Stimulated activated CD4-positive, alpha-beta T cell treated with anti-CD3 and anti-CD28 coated beads, Interleukin-15, amount 100 ng/mL, for 1 hour (primary cell): ENCODE measurements at regions not wholly inside any gene's neighbourhood (a gene's known extent, or its start where the extent isn't known, plus 50 kb on each side); places are given as distances from the start of the nearest gene placed in this dataset.
"Not testable (repeated sequence)": the region's sequence is repeated elsewhere in the genome, so short reads cannot be mapped to it uniquely, and the experiment has no call there.

ENCODE experiments used
- DNase-seq, 2 donors: peaks; one replicate each; pipeline ENCODE4 v3.0.0-alpha.2; 2020; ENCODE audit warnings: low read depth in 1 of 2, low spot score in 1 of 2

DNA sequence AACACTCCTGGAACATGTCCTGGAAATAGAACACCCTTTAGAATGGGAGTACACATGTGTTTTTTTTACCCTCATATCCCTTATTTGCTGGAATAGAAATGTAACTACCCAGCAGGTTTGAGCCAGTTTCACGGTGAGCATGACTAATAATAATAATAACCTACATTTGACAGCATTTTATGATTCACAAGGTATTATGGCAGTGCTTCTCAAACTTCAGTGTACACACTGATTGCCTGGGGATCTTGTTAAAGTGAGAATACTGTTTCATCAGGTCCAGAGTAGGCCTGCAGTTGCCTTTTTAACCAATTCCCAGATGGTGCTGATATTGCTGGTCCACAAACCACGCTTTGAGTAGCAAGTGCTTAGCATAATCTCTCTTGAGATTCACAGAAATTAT, 63.9 kb downstream of the NFKBIZ start:
- DNase-seq: no peak

DNA sequence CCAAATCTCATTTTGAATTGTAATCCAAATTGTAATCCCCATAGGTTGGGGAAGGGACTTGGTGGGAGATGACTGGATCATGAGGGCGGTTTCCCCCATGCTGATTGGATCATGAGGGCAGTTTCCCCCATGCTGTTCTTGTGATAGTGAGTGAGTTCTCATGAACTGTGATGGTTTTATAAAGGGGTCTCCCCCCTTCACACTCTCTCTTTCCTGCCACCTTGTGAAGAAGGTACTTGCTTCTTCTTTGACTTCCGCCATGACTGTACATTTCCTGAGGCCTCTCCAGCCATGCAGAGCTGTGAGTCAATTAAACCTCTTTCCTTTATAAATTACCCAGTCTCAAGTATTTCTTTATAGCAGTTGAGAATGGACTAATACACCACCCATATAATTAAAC, 68.4 kb downstream of the NFKBIZ start:
- not testable (repeated sequence) for DNase-seq

DNA sequence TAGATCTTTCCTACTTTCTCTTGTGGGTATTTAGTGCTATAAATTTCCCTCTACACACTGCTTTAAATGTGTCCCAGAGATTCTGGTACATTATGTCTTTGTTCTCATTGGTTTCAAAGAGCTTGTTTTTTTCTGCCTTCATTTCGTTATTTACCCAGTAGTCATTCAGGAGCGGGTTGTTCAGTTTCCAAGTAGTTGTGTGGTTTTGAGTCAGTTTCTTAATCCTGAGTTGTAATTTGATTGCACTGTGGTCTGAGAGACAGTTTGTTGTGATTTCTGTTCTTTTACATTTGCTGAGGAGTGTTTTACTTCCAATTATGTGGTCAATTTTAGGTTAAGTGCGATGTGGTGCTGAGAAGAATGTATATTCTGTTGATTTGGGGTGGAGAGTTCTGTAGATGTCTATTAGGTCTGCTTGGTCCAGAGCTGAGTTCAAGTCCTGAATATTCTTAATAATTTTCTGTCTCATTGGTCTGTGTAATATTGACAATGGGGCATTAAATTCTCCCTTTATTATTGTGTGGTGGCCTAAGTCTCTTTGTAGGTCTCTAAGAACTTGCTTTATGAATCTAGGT, 72.9 kb downstream of the NFKBIZ start:
- DNase-seq: not testable (repeated sequence)

DNA sequence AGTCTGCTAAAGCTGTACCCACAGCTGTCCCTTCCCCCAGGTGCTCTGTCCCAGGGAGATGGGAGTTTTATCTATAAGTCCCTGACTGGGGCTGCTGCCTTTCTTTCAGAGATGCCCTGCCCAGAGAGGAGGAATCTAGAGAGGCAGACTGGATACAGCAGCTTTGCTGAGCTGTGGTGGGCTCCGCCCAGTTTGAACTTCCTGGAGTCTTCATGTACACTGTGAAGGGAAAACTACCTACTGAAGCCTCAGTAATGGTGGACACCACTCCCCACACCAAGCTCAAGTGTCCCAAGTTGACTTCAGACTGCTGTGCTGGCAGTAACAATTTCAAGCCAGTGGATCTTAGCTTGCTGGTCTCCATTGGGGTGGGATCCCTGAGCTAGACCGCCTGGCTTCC, 75.3 kb downstream of the NFKBIZ start:
- not testable (repeated sequence) for DNase-seq

DNA sequence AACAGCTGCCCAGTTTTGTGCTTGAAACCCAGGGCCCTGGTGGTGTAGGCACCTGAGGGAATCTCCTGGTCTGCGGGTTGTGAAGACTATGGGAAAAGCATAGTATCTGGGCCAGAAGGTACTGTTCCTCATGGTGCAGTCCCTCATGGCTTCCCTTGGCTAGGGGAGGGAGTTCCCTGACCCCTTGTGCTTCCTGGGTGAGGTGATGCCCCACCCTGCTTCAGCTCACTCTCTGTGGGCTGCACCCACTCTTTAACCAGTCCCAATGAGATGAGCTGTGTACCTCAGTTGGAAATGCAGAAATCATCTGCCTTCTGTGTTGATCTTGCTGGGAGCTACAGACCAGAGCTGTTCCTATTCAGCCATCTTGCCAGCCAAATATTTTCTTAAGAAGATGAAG, 75.8 kb downstream of the NFKBIZ start:
- not testable (repeated sequence) for DNase-seq

DNA sequence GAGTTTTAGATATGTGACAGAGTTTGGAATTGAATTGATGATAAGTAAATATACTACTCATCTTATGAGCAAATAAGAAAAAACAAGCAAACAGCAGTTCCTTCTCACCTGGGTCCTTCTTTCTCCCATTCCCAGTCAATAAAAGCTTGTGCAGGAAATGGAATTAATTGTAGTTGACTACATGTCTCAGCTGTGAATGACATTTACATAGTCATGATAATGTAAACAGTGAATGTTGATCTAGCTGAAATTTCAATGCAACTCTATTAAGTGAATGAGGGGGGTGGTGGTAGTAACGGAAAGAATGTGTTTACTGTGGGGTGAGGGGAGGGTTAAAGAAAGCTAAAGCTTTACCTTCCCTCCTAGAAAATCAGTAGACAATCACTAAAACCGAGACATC, 76.2 kb downstream of the NFKBIZ start:
- no peak for DNase-seq

DNA sequence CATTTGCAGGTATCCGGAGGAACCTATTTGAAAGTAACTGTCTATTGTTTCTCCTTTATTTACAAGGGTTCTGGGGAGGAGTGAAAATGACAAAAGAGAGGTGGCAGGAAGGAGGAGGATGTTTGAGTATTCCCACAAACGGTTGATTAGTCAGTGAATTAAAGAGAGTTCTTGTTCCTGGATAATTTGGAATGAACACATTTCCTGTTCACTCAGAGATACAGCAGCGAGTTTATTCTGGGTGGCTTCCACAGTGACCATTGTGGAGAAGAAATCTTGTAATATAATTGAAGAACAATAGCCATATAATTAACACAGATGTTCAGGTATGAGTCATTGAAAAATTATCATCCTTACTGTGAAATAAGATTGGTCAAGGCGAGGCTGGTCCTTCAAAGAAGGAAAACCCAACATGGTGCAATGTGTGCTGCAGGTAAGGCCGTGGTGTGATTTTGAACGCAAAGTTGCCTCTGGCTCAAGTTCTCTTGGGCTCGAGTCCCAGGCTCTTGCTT, 77.3 kb downstream of the NFKBIZ start:
- no peak for DNase-seq

DNA sequence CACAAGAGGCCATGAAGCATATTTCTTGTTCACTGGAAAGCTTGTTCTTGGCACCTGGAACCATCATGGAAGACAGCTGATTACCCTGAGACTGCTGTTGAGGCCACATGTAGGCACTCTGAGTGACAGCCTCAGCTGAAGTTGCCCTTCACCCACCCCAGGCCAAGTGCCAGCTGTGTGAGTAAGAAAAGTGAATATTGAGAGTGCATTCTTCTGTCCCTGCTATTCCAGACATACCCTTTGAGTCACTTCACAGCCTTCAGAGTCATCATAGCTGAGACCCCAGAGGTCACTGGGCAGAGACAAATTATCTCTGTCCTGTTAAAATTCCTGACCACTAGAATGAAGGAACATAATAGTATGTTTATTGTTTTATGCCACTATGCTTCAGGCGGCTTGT, 79.6 kb downstream of the NFKBIZ start:
- DNase-seq: no peak

DNA sequence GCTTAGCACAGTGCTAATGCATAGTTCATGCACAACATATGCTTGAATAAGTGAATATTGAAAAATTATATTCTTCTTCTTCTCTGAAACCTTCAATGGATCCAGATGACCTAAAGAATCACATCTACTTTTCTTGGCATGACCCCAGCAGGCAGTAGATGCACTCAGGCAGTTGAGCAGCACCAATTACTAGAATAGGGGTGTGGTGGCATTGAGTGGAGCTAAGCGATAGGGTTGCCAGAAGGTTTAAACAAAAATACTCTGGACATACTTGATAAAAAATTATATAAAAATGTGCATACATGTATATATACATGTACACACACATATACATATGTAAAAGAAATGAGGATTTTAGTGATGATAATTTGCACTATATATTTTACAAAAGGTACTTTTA, 81.8 kb downstream of the NFKBIZ start:
- no peak for DNase-seq

DNA sequence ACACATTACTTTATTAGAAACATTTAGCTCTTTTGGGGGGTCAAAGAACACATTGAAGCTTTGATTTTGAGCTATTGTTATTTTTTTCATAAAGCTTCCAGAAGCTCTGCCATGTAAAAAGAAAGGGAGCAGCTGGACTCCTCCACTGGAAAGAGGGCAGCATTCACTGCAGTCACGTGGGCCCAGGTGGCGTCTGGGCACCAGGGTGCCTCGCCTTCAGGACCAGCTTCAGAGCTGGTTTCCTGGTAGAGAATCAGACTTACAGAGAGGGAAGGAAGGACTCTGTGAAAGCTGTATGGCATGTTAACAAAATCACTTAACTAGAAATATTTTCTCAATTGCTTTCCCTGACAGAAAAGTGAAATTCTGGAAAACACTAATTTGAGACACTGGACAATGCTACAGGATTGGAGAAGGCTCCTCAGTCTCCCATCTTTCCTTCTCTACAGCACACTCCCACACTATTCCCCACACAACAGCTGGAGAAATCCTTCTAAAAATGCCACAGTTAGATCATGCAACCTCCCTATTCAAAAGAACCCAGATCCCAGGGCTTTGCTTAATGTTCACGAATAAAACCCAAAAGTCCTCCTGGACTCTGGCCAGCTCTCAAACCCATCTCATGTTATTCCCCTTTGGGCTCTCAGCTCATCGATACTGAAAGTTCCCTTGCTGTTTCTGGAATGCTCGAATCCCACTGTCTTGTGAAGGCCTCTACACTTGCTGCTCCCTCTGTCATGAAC, 83.2 kb downstream of the NFKBIZ start:
- DNase-seq: no peak

DNA sequence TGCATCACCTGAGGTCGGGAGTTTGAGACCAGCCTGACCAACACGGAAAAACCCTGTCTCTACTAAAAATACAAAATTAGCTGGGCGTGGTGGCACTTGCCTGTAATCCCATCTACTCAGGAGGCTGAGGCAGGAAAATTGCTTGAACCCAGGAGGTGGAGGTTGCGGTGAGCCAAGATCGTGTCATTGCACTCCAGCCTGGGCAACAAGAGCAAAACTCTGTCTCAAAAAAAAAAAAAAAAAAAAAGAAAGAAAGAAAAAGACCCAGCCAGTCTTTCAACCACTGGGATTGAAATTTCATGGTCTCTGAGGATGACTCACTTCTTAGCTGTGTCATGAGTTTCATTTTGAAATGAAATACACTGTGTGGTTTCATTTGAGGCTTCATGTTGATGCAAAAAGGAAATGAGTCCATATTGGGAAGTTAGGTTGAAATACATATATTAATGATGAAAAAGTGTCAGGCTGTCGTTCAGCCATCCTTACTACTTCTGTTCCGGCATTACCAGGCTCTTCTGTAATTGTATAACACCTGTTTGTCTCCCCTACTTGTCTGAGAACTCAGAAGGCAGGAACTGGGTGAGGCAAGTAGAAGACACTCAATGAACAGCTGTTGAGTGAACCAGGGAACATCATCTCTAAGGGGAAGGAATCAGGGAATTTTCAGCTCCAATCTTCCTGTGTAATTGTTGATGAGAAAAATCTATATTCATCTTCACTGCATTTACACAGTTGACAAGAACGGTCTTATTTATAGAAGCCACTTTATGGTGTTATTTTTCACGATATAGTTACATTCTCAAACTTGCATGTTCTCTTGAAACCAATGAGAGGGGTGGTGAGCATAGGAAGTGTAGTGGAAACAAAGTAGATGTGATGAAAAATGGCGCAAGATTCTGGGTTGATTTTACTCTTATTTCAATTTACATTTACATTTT, 87.4 kb downstream of the NFKBIZ start:
- DNase-seq: no peak

DNA sequence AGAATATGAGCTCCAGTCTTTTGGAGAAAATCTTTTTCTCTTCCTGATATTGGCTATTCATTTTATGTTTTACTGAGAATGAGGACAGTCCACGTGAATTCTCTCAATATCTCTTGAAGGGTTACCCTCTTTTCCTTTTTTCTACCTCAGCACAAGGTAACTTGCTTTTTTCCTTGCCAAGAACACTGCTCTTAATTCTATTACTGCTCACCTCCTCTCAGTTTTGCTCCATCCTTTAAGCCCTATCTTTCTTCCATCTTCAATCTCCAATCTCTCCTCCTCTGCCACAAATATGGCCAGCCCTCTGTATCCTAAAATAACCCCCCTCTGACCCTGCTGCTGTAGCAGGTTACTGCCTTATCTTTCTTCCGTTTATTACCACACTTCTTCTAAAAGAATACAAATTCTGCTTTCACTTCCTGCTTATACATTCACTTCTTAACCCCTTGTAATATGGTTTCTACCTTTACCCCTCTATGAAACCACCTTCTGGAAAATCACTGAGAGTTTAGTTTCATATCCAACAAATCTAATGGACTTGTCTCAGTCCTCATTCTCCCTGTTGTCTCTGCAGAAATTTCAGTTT, 89.0 kb downstream of the NFKBIZ start:
- DNase-seq: no peak

DNA sequence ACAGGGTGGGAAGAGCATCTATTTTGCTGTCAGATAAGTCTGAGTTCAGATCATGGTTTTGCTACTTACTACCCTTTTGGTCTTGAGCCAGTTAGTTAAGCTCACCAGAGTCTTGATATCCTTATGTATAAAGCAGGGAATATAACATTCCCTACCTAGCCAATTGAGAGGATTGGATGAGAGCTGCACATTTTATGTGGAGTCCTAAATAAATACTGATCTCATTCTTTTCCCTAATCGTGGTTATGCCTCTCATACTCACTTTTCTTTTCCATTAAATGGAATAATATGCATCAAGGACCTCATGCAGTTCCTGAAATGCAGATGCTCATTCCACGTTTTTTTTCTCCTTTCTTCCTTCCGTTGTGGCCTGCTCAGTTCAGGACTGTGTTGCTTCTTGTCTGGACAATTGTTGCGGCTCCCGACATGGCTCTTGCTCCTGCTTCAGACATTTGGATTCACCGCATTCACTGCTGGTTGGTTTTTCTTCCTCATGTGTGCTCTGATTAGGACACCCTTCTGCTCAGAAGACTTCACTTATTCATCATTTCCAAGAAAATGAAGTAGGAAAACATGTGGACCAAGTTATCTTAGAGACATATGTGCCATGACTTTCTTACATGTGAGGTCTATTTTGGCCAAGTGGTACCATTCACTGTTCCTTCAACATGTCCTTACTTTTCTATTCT, 90.2 kb downstream of the NFKBIZ start:
- no peak for DNase-seq

DNA sequence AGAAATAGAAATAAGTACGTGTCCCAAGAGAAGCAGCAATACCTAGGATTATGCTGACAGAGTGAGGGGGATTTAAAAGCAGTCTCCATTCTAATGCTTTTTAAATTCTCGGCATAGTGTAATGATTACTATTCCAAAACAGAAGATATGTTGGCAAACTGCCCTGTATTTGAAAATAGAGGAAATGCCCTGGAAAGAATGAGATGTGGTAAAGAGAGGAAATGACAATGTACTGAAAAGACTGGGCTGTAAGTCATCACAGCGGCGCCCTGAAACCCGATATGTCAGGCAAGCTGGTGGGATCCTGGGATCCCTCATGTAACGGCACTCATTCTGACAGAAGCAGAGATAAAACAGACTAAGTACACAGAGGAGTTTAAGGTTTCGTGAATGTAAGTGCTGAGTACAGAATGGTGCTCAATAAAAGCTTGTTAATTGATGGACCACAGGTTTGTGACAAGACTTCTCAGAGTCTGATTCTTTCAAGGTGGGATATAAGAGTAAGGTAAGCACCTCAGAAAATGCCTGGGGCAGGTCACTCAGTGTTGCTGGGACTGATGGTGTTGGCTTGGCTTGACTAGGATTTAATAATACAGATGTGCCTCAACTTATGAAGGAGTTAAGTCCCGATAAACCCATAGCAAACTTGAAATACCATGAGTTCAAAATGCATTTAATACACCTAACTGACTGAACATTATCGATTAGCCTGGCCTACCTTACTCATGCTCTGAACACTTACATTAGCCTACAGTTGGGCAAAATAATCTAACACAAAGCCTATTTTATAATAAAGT, 91.4 kb downstream of the NFKBIZ start:
- no peak for DNase-seq

DNA sequence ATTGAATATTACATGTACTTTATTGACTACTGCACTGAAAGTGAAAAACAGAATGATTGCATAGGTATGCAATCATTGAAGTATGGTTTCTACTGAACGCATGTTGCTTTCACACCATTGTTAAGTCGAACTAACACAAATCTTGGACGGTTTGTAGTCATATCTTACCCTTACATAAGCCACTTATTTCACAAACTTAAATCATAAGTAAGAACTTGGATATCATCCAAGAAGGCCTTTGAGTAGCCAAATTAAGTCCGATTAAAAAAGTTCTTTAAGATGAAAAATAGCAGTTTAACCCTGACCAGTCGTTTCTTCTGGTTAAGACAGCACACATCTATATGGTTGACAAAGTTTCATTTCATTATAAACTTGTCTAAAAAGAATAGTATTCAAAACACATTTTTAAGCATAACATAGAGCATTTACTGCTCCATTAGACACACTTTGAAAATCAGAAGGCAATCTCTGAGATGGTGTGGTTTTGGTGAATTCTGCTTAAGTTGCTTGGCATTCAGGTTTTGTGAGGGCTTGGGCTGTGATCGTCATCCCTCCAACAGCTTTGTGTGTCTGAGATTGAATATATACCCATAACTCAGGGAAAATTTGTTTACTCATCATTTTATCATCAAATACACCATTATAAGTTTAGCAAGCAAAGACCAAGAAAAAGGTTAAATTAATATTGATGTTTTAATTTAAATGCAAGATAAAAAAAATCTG, 92.2 kb downstream of the NFKBIZ start:
- DNase-seq: no peak

DNA sequence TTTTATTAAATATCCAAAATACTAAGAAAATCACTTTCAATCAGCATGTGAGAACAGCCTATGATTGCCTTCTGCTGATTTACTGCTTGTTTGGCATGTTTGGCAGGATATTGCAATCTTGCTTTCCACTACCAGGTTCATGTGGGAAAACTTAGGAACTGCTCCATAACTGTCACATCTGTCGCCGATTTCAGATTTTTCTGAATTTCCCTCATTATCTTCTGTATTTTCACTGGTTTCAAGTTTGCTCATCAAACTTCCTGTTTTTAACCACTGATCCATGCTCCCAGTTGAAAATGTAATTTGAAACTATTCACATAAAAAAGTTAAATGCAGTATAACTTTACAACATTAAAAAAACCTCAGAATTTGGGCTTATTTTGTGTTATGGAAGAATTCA, 93.0 kb downstream of the NFKBIZ start:
- no peak for DNase-seq

DNA sequence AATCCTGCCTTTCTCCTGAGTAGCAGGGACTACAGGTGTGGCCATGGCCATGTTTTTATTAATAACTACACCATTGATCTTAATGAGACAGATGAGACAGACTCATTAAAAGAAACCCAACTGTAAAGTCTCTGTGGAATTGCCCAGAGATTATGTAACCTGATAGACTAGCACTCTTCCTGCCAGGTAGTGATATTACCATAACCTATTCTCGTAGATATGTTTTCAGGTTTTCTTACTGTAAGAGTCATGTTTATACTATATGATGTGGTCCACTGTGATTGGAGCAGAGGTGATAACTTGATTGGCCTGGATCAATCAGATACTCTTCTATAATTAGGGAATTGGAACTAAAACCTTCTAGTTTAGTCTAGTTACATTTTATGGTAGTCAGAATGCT, 93.7 kb downstream of the NFKBIZ start:
- no peak for DNase-seq

DNA sequence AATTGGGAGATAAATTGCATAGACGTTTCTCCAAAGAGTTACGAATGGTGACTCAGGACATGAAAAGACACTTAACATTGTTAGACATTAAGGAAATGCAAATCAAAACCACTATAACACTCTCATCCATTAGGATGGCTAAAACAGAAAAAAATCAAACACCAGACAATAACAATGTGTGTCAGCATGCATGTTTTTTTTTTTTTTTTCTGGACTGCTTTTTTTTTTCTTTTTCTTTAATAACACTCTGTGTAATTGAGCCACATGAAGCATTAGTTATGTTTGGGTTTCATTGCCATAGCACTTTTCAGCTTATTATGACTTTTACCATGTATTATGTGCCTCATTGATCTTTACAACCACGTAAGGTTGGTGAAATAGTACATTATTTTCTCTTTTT, 95.0 kb downstream of the NFKBIZ start:
- DNase-seq: no peak

DNA sequence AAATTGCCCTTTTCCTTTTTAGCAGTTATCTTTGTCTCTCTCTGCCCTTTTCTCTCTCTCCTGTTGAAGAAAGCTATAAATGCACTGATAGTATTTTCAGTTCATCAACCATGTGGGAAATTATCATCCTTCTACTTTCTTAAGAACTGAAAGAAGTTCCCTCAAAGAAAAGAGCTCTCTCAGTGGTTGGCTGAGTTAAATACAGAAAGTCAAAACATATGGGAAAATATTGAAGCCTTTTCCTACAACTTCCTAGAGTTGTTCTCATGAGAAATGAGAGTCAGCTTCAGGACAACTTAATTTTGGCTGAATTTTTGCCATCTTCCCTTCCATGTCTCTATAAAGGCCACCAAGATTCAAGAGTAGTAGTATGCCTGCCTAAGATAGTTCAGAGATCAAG, 96.7 kb downstream of the NFKBIZ start:
- no peak for DNase-seq
